RKO (cell line): ENCODE measurements at regions not wholly inside any gene's neighbourhood (a gene's known extent, or its start where the extent isn't known, plus 50 kb on each side); places are given as distances from the start of the nearest gene placed in this dataset.
"Not testable (repeated sequence)": the region's sequence is repeated elsewhere in the genome, so short reads cannot be mapped to it uniquely, and the experiment has no call there.

Source experiments
- DNase-seq: peaks from one replicate; pipeline ENCODE4 v3.0.0-alpha.2; 2016; ENCODE audit warnings: low spot score

- DNase-seq: no peak
Measured at GRCh38 chr12:90209029-90209428, 500.4 kb upstream of the ATP2B1 start.

GRCh38 chr12:90208379-90208778 is 499.7 kb upstream of the ATP2B1 start:
- not testable (repeated sequence) for DNase-seq

- DNase-seq: no peak
Measured at GRCh38 chr12:90207799-90208198, 499.2 kb upstream of the ATP2B1 start.

GRCh38 chr12:90205165-90205564 is 496.5 kb upstream of the ATP2B1 start:
- DNase-seq: no peak

GRCh38 chr12:90203556-90203955 is 494.9 kb upstream of the ATP2B1 start:
- DNase-seq: no peak

GRCh38 chr12:90199006-90199405 is 490.4 kb upstream of the ATP2B1 start:
- DNase-seq: no peak

GRCh38 chr12:90193500-90193899 is 484.9 kb upstream of the ATP2B1 start:
- DNase-seq: no peak

GRCh38 chr12:90188857-90189256 is 480.2 kb upstream of the ATP2B1 start:
- DNase-seq: no peak

GRCh38 chr12:90183201-90183600 is 474.6 kb upstream of the ATP2B1 start:
- no peak for DNase-seq

- no peak for DNase-seq
Measured at GRCh38 chr12:90181216-90181615, 472.6 kb upstream of the ATP2B1 start.

GRCh38 chr12:90174956-90175355 is 466.3 kb upstream of the ATP2B1 start:
- DNase-seq: no peak

- DNase-seq: no peak
Measured at GRCh38 chr12:90174198-90174510, 465.5 kb upstream of the ATP2B1 start.

- no peak for DNase-seq
Measured at GRCh38 chr12:90173499-90174197, 465.0 kb upstream of the ATP2B1 start.

GRCh38 chr12:90172524-90172923 is 463.9 kb upstream of the ATP2B1 start:
- DNase-seq: no peak

GRCh38 chr12:90170740-90171139 is 462.1 kb upstream of the ATP2B1 start:
- no peak for DNase-seq

- no peak for DNase-seq
Measured at GRCh38 chr12:90167518-90168208, 459.0 kb upstream of the ATP2B1 start.

- DNase-seq: no peak
Measured at GRCh38 chr12:90166671-90167070, 458.0 kb upstream of the ATP2B1 start.

- no peak for DNase-seq
Measured at GRCh38 chr12:90166012-90166411, 457.4 kb upstream of the ATP2B1 start.

GRCh38 chr12:90163975-90164374 is 455.3 kb upstream of the ATP2B1 start:
- DNase-seq: no peak

- DNase-seq: no peak
Measured at GRCh38 chr12:90153827-90154226, 445.2 kb upstream of the ATP2B1 start.

GRCh38 chr12:90152897-90153624 is 444.4 kb upstream of the ATP2B1 start:
- DNase-seq: no peak

- no peak for DNase-seq
Measured at GRCh38 chr12:90151491-90152015, 442.9 kb upstream of the ATP2B1 start.

GRCh38 chr12:90149453-90149852 is 440.8 kb upstream of the ATP2B1 start:
- no peak for DNase-seq
